H7 (cell line): ENCODE measurements at regions not wholly inside any gene's neighbourhood (a gene's known extent, or its start where the extent isn't known, plus 50 kb on each side); places are given as distances from the start of the nearest gene placed in this dataset.

Experiments used
- DNase-seq: peaks from one replicate; pipeline ENCODE4 v3.0.0; 2012
- H3K27me3 ChIP-seq: 2 replicates; pipeline ENCODE4 v1.6.0; 2011; ENCODE audit warnings: mild to moderate bottlenecking, low read length; ENCODE audit not compliant: control insufficient read depth, insufficient read depth
- H3K36me3 ChIP-seq: replicated peaks from 2 replicates; pipeline ENCODE4 v1.5.1; 2011; ENCODE audit warnings: low read length; ENCODE audit not compliant: control insufficient read depth, insufficient read depth
- H3K4me3 ChIP-seq: 2 replicates; pipeline ENCODE4 v1.5.1; 2011; ENCODE audit warnings: low read depth, mild to moderate bottlenecking, control low read depth, low read length, moderate library complexity; ENCODE audit not compliant: insufficient read depth

- H3K27me3 ChIP-seq, result no peaks in the 10 kb centered on the region
Observed at GRCh38 chr1:115192200-115192767, 103.0 kb upstream of the TSPAN2 start.

GRCh38 chr1:115191691-115192090 is 102.4 kb upstream of the TSPAN2 start:
- no peaks in the 10 kb centered on the region for H3K36me3 ChIP-seq
- no peak overlapping the region for H3K4me3 ChIP-seq
- DNase-seq, result no peak
- H3K27me3 ChIP-seq, result no peaks in the 10 kb centered on the region

More at GRCh38 chr1:115192200-115192767, 103.0 kb upstream of the TSPAN2 start:
- Histone ChIP-seq H3K4me3 (no peak overlapping the region), H3K36me3 (no peaks in the 10 kb centered on the region)
- DNase-seq, result no peak

DNA sequence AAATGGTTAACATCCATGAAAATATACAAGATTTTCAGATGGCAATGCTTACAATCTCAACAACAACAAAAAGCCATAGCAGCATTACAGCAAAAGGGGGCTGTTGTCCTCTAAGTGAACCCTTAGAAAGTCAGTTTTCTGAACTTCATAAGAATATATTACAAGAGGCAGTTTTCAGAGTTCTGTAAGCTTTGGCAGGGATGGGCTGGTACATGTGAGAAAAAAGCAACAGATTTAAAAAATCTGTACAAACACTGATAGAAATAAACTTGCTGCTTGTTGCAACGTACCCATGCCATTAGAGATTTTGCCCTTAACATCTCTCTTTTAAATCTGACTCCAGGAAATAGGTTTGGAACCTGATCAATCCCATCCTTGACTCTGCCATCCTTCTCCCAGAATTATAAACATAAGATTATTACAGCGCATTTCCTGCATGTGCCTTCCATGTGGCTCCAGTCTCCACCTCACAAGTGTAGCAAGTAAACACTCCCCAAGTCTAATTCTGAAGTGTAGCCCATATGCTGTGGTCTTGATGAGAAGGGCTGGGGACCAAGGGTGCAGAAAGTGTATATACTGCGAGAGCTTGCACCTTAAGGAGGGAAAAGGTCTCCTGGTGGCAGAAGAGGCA is 101.4 kb upstream of the TSPAN2 start:
- DNase-seq, result no peak
- no peaks in the 10 kb centered on the region for H3K36me3 ChIP-seq
- no peaks in the 10 kb centered on the region for H3K27me3 ChIP-seq
- no peak overlapping the region for H3K4me3 ChIP-seq

GRCh38 chr1:115189814-115190539 is 100.7 kb upstream of the TSPAN2 start:
- Histone ChIP-seq H3K4me3 (no peak overlapping the region), H3K27me3 (no peaks in the 10 kb centered on the region), H3K36me3 (no peaks in the 10 kb centered on the region)
- DNase-seq, result no peak

GRCh38 chr1:115188680-115189395 is 99.5 kb upstream of the TSPAN2 start:
- Histone ChIP-seq H3K27me3 (no peaks in the 10 kb centered on the region), H3K4me3 (no peak overlapping the region), H3K36me3 (no peaks in the 10 kb centered on the region)
- DNase-seq, result no peak

- H3K27me3 ChIP-seq, result no peaks in the 10 kb centered on the region
- H3K36me3 ChIP-seq, result no peaks in the 10 kb centered on the region
- DNase-seq, result no peak
- H3K4me3 ChIP-seq, result no peak overlapping the region
Observed at GRCh38 chr1:115186711-115187265, 97.5 kb upstream of the TSPAN2 start.

GRCh38 chr1:115185336-115185735 is 96.0 kb upstream of the TSPAN2 start:
- no peaks in the 10 kb centered on the region for H3K27me3 ChIP-seq
- H3K4me3 ChIP-seq, result no peak overlapping the region
- DNase-seq, result no peak
- H3K36me3 ChIP-seq, result no peaks in the 10 kb centered on the region

DNA sequence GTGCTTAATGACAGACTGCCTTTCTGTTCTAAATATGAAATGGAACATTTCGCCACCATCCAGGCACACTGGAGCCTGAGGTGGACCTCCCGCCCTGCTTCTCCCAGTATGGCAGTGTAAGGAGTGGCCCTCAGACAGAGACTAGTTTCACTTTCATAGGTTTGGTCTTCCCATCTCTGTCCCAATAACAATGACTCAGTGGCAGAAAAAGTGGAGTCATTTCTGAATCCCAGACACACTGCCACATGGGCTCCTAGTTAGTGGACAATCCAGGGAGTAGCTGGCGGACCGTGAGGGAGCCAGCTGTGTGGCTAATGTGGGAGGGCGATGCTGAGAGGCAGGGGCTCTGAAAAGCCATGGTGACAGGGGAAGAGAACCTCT is 95.6 kb upstream of the TSPAN2 start:
- Histone ChIP-seq H3K36me3 (no peaks in the 10 kb centered on the region), H3K4me3 (no peak overlapping the region), H3K27me3 (no peaks in the 10 kb centered on the region)
- DNase-seq, result no peak

DNA sequence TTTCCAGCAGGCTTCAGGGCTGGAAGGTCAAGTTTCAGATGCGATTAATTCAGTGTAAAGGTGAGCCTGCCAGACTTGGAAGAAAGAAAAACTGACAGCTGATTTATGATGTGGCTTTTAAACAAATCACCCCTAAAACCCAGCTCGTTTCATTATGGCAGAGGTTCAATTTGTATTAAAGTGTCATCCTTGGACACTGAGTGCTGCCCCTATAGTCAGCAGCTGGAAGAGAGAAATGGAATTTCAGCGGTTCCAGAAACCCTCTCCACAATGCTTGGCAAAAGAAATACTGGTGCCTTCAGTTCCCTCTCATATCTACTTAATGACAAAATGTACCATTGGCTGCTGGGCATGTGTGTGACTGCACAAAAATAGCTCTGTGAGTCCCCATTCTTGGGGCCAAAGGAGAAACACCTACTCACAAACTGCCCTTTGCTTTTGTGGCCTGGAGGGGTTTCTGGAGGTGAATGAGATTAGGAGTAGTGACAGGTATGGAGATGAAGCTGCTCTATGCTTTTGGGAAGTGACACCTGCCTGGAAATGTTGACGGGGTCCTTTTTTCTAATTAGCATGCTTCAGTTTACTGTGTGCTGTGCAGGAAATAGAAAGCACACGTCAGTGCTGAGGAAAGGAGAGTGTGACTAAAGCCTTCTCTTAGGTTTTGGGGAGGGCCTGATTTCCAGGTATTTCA is 95.1 kb upstream of the TSPAN2 start:
- DNase-seq, result no peak
- Histone ChIP-seq H3K36me3 (no peaks in the 10 kb centered on the region), H3K4me3 (no peak overlapping the region), H3K27me3 (no peaks in the 10 kb centered on the region)

DNA sequence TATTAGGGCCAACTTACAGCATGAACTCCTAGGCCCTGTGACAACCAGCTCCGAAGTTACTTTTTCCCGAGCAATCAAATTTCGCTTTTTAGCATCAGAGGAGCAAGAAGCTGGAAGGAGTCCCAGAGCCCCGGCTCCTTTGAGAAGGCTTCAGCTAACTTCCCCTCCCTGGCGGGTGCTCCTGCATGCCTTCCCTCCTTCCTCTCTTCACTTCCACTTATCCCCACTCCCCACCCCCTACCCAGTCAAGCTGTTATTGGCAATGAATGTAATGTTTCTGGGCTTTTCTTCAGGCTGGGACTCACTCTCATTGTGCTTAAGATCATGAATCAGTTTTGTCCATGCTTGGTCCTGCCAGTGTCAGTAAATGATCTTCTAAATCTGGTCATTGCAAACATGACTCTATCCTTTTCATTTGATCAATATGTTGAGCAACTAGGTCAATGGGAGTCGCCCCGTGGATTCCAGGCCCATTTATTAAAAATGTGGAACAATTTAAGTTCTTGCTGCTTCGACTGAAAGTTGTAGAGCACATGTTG is 94.5 kb upstream of the TSPAN2 start:
- Histone ChIP-seq H3K36me3 (no peaks in the 10 kb centered on the region), H3K4me3 (no peak overlapping the region), H3K27me3 (no peaks in the 10 kb centered on the region)
- no peak for DNase-seq

- Histone ChIP-seq H3K27me3 (no peaks in the 10 kb centered on the region), H3K36me3 (no peaks in the 10 kb centered on the region), H3K4me3 (no peak overlapping the region)
- peak; percentile 15 for DNase-seq
Observed at GRCh38 chr1:115183158-115183557, 93.9 kb upstream of the TSPAN2 start.

GRCh38 chr1:115182012-115182715 is 92.9 kb upstream of the TSPAN2 start:
- Histone ChIP-seq H3K27me3 (no peaks in the 10 kb centered on the region), H3K4me3 (no peak overlapping the region), H3K36me3 (no peaks in the 10 kb centered on the region)
- no peak for DNase-seq

- no peak for DNase-seq
- no peak overlapping the region for H3K4me3 ChIP-seq
- no peaks in the 10 kb centered on the region for H3K36me3 ChIP-seq
- H3K27me3 ChIP-seq, result no peaks in the 10 kb centered on the region
Observed at GRCh38 chr1:115181231-115181630, 91.9 kb upstream of the TSPAN2 start.
